MCF 10A (cell line): ENCODE measurements at regions not wholly inside any gene's neighbourhood (a gene's known extent, or its start where the extent isn't known, plus 50 kb on each side); places are given as distances from the start of the nearest gene placed in this dataset.
A peak's percentile ranks its signal among the peaks of the same experiment; 100 is the strongest.

Source experiments
- BruUV-seq: library from RNA; stranded (reverse); fragments of 400-500 nt; replicated peaks from 2 replicates; lab custom pipeline; 2021; lab: Mats Ljungman, UMichigan
- CTCF ChIA-PET: fragments of 300-600 bp; sonication (Branson Sonifier 250); formaldehyde crosslinking; extraction: SDS; loops from one replicate; lab custom pipeline; 2021; ENCODE audit warnings: antibody characterized with exemption, inconsistent platforms; lab: Yijun Ruan, JAX
- POLR2A ChIA-PET: fragments of 300-600, 350-650 bp; sonication (Branson Sonifier 250); formaldehyde crosslinking; extraction: SDS; loops from one replicate; lab custom pipeline; 2020; ENCODE audit warnings: antibody characterized with exemption, inconsistent platforms; lab: Yijun Ruan, JAX
- DNase-seq: peaks from one replicate; pipeline ENCODE4 v3.0.0-alpha.2; 2018; ENCODE audit not compliant: unreplicated experiment
- H3K27ac Mint-ChIP-seq: one replicate; pipeline ENCODE4 v1.8.0; 2022; ENCODE audit warnings: mild to moderate bottlenecking, low read depth, mixed read lengths; ENCODE audit not compliant: unreplicated experiment
- H3K27me3 Mint-ChIP-seq: one replicate; pipeline ENCODE4 v1.8.0; 2022; ENCODE audit warnings: mixed read lengths; ENCODE audit not compliant: insufficient read depth, unreplicated experiment
- H3K36me3 Mint-ChIP-seq: one replicate; pipeline ENCODE4 v1.8.0; 2022; ENCODE audit warnings: mild to moderate bottlenecking, moderate library complexity, mixed read lengths; ENCODE audit not compliant: insufficient read depth, unreplicated experiment
- H3K4me1 Mint-ChIP-seq: one replicate; pipeline ENCODE4 v1.8.0; 2022; ENCODE audit warnings: mixed read lengths; ENCODE audit not compliant: insufficient read depth, unreplicated experiment
- H3K4me3 Mint-ChIP-seq: one replicate; pipeline ENCODE4 v1.8.0; 2022; ENCODE audit warnings: mild to moderate bottlenecking, moderate library complexity, mixed read lengths; ENCODE audit not compliant: unreplicated experiment
- H3K9me3 Mint-ChIP-seq: one replicate; pipeline ENCODE4 v1.8.0; 2022; ENCODE audit warnings: mixed read lengths; ENCODE audit not compliant: unreplicated experiment
- intact Hi-C: fragments of 100-400 bp; cut with micrococcal nuclease; formaldehyde crosslinking; loops from 2 replicates; pipeline ENCODE4 v1.14.1; 2022
- TF ChIP-seq, protein P1 (sequence below): fragments of 200-600 bp; IDR thresholded peaks from one replicate; pipeline ENCODE4 v1.8.0; 2022; ENCODE audit warnings: antibody characterized with exemption, mild to moderate bottlenecking; ENCODE audit not compliant: unreplicated experiment

DNA sequence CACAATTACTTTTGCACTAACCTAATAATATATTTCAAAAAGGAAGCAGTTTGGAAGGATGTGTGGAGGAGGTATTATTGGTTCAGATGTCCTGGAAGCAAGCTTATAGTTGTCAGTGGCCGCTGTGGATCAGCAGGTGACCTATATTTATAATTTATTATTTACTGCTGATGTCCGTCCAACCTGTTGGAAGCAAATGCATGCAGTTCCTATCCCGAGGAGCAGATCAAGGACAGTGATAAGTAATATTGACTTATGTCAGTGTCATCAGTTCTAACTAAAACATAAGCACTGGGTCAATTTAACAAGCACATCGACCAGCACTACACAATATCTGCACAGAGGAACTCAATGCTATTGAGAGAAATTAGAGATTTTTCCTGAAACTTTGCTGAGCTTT, 270.1 kb downstream of the BRINP2 start:
- TF ChIP-seq, protein P1, sequence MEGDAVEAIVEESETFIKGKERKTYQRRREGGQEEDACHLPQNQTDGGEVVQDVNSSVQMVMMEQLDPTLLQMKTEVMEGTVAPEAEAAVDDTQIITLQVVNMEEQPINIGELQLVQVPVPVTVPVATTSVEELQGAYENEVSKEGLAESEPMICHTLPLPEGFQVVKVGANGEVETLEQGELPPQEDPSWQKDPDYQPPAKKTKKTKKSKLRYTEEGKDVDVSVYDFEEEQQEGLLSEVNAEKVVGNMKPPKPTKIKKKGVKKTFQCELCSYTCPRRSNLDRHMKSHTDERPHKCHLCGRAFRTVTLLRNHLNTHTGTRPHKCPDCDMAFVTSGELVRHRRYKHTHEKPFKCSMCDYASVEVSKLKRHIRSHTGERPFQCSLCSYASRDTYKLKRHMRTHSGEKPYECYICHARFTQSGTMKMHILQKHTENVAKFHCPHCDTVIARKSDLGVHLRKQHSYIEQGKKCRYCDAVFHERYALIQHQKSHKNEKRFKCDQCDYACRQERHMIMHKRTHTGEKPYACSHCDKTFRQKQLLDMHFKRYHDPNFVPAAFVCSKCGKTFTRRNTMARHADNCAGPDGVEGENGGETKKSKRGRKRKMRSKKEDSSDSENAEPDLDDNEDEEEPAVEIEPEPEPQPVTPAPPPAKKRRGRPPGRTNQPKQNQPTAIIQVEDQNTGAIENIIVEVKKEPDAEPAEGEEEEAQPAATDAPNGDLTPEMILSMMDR, result no peak
- H3K36me3 Mint-ChIP-seq, result no peaks in the 10 kb centered on the region
- CTCF ChIA-PET, result interaction anchor here (0.6 kb wide), 2 partner anchors 371 to 997 kb away, joined by 3 to 5 read pairs; no protein-coding TSS in a partner anchor
- H3K9me3 Mint-ChIP-seq, result no peaks in the 10 kb centered on the region
- intact Hi-C loops, result no loop called here
- POLR2A ChIA-PET, result interaction anchor here (0.5 kb wide), 1 partner anchor 861 kb away, joined by 3 read pairs; no protein-coding TSS in a partner anchor
- H3K27ac Mint-ChIP-seq, result no peak overlapping the region
- peaks cover 15% of the 10 kb centered on the region for H3K4me1 Mint-ChIP-seq
- H3K4me3 Mint-ChIP-seq, result no peak overlapping the region
- no TSS peak for BruUV-seq
- peaks cover 9% of the 10 kb centered on the region for H3K27me3 Mint-ChIP-seq
- no peak for DNase-seq

DNA sequence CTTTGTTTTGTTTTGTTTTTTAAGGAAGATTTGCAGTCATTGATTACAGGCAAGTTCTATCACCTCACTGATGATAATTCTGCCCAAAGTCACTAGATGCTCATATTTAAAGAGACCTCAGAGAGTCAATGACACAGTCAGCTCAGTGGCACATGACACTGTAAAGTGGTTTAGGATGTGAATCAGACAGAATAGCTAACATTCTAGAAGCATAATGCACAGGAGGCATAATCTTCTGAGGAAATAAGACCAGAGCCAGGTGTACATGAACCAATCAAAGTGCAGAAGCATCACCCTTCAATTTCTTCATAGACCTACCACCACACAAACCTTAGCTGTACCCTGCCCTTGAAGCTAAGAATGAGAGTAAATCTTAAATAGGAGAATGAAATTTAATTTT, 268.5 kb downstream of the BRINP2 start:
- intact Hi-C loops, result no loop called here
- ChIA-PET CTCF (interaction anchor here (0.5 to 0.6 kb wide), 4 partner anchors 28 to 1681 kb away, joined by 3 to 5 read pairs (median 3); no protein-coding TSS in a partner anchor), POLR2A (no interaction called here)
- no peaks in the 10 kb centered on the region for H3K36me3 Mint-ChIP-seq
- peaks cover 11% of the 10 kb centered on the region for H3K27me3 Mint-ChIP-seq
- peaks cover 2% of the 10 kb centered on the region for H3K4me1 Mint-ChIP-seq
- DNase-seq, result no peak
- no peak overlapping the region for H3K27ac Mint-ChIP-seq
- no peak overlapping the region for H3K4me3 Mint-ChIP-seq
- TF ChIP-seq, protein P1, result no peak
- no TSS peak for BruUV-seq
- no peaks in the 10 kb centered on the region for H3K9me3 Mint-ChIP-seq

DNA sequence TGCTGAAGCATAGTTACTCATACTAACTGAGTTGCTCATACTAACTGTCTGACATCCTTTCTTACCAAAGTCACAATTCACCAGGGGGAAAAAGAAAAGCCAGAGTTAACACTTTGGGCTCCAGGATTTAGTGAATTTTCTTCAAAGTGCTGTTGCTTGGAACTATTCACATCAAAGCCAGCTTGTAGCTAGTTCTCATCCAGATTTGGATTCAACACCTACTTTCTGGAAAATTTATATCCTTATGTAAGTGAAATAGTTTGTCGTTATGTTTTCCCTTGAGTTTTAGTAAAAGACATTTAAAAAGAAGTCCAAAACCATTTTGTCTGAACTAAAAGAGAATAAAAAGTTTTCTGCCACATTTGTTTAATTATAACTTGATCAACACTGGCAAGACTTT, 264.6 kb downstream of the BRINP2 start:
- CTCF ChIA-PET, result interaction anchor here (0.7 to 1.5 kb wide), 2 partner anchors 10 to 13 kb away, joined by 3 to 5 read pairs; no protein-coding TSS in a partner anchor
- no peak for DNase-seq
- H3K27me3 Mint-ChIP-seq, result peaks cover 23% of the 10 kb centered on the region
- H3K4me1 Mint-ChIP-seq, result no peaks in the 10 kb centered on the region
- TF ChIP-seq, protein P1, result no peak
- intact Hi-C loops, result no loop called here
- BruUV-seq, result no TSS peak
- POLR2A ChIA-PET, result interaction anchor here (0.9 kb wide), 1 partner anchor 481 kb away, joined by 3 read pairs; no protein-coding TSS in a partner anchor
- no peaks in the 10 kb centered on the region for H3K36me3 Mint-ChIP-seq
- no peaks in the 10 kb centered on the region for H3K9me3 Mint-ChIP-seq
- no peak overlapping the region for H3K27ac Mint-ChIP-seq
- no peak overlapping the region for H3K4me3 Mint-ChIP-seq

DNA sequence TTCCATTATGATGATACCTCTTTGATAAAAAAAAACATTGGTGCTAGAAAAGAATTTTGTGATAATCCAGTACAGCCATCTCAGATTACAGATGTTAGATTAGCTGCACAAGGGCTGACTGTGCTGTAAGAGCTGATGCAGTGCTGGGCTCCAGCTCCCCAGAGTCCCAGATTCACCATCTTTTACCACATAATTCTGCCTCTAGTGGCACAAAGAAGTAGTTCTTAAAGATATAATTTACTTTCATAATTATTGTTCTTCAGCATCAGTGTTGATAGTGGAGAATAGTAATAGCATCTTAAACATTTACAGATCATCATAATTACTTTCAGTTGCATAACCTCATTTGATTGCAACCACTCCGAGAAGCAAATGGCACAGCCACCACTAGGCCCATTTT, 262.1 kb downstream of the BRINP2 start:
- H3K27ac Mint-ChIP-seq, result no peak overlapping the region
- TF ChIP-seq, protein P1, result peak; percentile 19
- H3K36me3 Mint-ChIP-seq, result no peaks in the 10 kb centered on the region
- intact Hi-C loops, result no loop called here
- peak; percentile 28 for DNase-seq
- no TSS peak for BruUV-seq
- H3K4me3 Mint-ChIP-seq, result no peak overlapping the region
- H3K9me3 Mint-ChIP-seq, result no peaks in the 10 kb centered on the region
- ChIA-PET CTCF (interaction anchor here (0.6 to 1.6 kb wide), 7 partner anchors 11 to 566 kb away, joined by 3 to 6 read pairs (median 4); no protein-coding TSS in a partner anchor), POLR2A (no interaction called here)
- peaks cover 28% of the 10 kb centered on the region for H3K27me3 Mint-ChIP-seq
- H3K4me1 Mint-ChIP-seq, result no peaks in the 10 kb centered on the region
